A673 (cell line): ENCODE measurements at regions not wholly inside any gene's neighbourhood (a gene's known extent, or its start where the extent isn't known, plus 50 kb on each side); places are given as distances from the start of the nearest gene placed in this dataset.

Experiments used
- CTCF ChIP-seq: fragments of 300-800, 200-600 bp; sonication (generic); conservative IDR thresholded peaks from 2 replicates; pipeline ENCODE4 v1.5.1; 2017; ENCODE audit warnings: low read depth, mild to moderate bottlenecking, antibody characterized with exemption, low read length, moderate library complexity, mixed read lengths
- EZH2 ChIP-seq: fragments of 200-600 bp; sonication (generic); IDR thresholded peaks from 2 replicates; pipeline ENCODE4 v1.6.1; 2017; ENCODE audit warnings: borderline replicate concordance, low read depth, mild to moderate bottlenecking, mixed read lengths, antibody characterized with exemption, low read length; ENCODE audit not compliant: poor library complexity, severe bottlenecking

- TF ChIP-seq CTCF (no peak), EZH2 (no peak)
These were observed 491.7 kb upstream of the NXPH2 start for GRCh38 chr2:139271879-139272278.
